HUES64 (cell line): ENCODE measurements at regions not wholly inside any gene's neighbourhood (a gene's known extent, or its start where the extent isn't known, plus 50 kb on each side); places are given as distances from the start of the nearest gene placed in this dataset.
"Not testable (repeated sequence)": the region's sequence is repeated elsewhere in the genome, so short reads cannot be mapped to it uniquely, and the experiment has no call there.

ENCODE experiments used
- H3K27ac ChIP-seq: 2 replicates; pipeline ENCODE4 v1.7.0; 2013; ENCODE audit warnings: low read depth, low read length, inconsistent platforms
- H3K27me3 ChIP-seq: 2 replicates; pipeline ENCODE4 v1.6.1; 2013; ENCODE audit warnings: mild to moderate bottlenecking, low read length; ENCODE audit not compliant: insufficient read depth
- H3K36me3 ChIP-seq: 2 replicates; pipeline ENCODE4 v1.6.1; 2013; ENCODE audit warnings: mild to moderate bottlenecking, low read length; ENCODE audit not compliant: insufficient read depth
- H3K4me1 ChIP-seq: 2 replicates; pipeline ENCODE4 v1.6.1; 2013; ENCODE audit warnings: mild to moderate bottlenecking, low read length, moderate library complexity; ENCODE audit not compliant: insufficient read depth
- H3K4me3 ChIP-seq: 2 replicates; pipeline ENCODE4 v1.5.1; 2013; ENCODE audit warnings: mild to moderate bottlenecking, low read length, moderate library complexity
- H3K9ac ChIP-seq: 2 replicates; pipeline ENCODE4 v1.6.1; 2013; ENCODE audit warnings: mild to moderate bottlenecking, low read depth, low read length
- H3K9me3 ChIP-seq: 2 replicates; pipeline ENCODE4 v1.6.1; 2013; ENCODE audit warnings: low read depth, low read length; ENCODE audit not compliant: insufficient read depth
- WGBS: fragments of 150-250, 120-280 bp; methylation state at CpG from one replicate; pipeline ENCODE4 v1.1.7; 2013; ENCODE audit warnings: missing lambda C conversion rate; 5-methylcytosine and 5-hydroxymethylcytosine counted together

GRCh38 chr12:46571608-46572007 is 199.0 kb upstream of the SLC38A2 start:
- H3K4me1 ChIP-seq, result peaks cover 5% of the 10 kb centered on the region; the same call in 1 of the 2 replicates
- no peaks in the 10 kb centered on the region for H3K36me3 ChIP-seq
- no peak overlapping the region for H3K9ac ChIP-seq
- no peak overlapping the region for H3K27ac ChIP-seq
- no peaks in the 10 kb centered on the region for H3K27me3 ChIP-seq
- WGBS, result 100% methylated on average over 2 of the region's 3 CpGs
- no peak overlapping the region for H3K4me3 ChIP-seq
- peaks cover 20% of the 10 kb centered on the region for H3K9me3 ChIP-seq

- no peak overlapping the region for H3K27ac ChIP-seq
- H3K4me1 ChIP-seq, result peaks cover 3% of the 10 kb centered on the region; the same call in 1 of the 2 replicates
- H3K9ac ChIP-seq, result no peak overlapping the region
- H3K4me3 ChIP-seq, result no peak overlapping the region
- WGBS, result 96% methylated on average over 8 of the region's 9 CpGs
- peaks cover 25% of the 10 kb centered on the region for H3K9me3 ChIP-seq
- H3K27me3 ChIP-seq, result no peaks in the 10 kb centered on the region
- no peaks in the 10 kb centered on the region for H3K36me3 ChIP-seq
Observed at GRCh38 chr12:46569826-46570439, 197.4 kb upstream of the SLC38A2 start.

- Histone ChIP-seq H3K27me3 (no peaks in the 10 kb centered on the region), H3K9me3 (peaks cover 25% of the 10 kb centered on the region), H3K9ac (no peak overlapping the region), H3K36me3 (no peaks in the 10 kb centered on the region), H3K4me3 (no peak overlapping the region), H3K4me1 (peaks cover 4% of the 10 kb centered on the region), H3K27ac (no peak overlapping the region)
Observed at GRCh38 chr12:46567667-46568066, 195.1 kb upstream of the SLC38A2 start.

GRCh38 chr12:46562625-46563225 is 190.2 kb upstream of the SLC38A2 start:
- peaks cover 16% of the 10 kb centered on the region for H3K9me3 ChIP-seq
- WGBS, result 96% methylated on average over 4 of the region's 5 CpGs

GRCh38 chr12:46561769-46562624 is 189.4 kb upstream of the SLC38A2 start:
- 87% methylated on average over 7 of the region's 7 CpGs for WGBS
- H3K36me3 ChIP-seq, H3K9ac ChIP-seq, H3K4me3 ChIP-seq, H3K27ac ChIP-seq, H3K9me3 ChIP-seq, H3K27me3 ChIP-seq: not testable (repeated sequence)
- peaks cover 16% of the 10 kb centered on the region for H3K4me1 ChIP-seq

More at GRCh38 chr12:46562625-46563225, 190.2 kb upstream of the SLC38A2 start:
- Histone ChIP-seq H3K36me3 (no peaks in the 10 kb centered on the region), H3K27me3 (no peaks in the 10 kb centered on the region), H3K4me3 (no peak overlapping the region), H3K9ac (no peak overlapping the region), H3K4me1 (peaks cover 16% of the 10 kb centered on the region), H3K27ac (0 out of 2 replicates have a peak overlapping the region, but pooled peaks have one; percentile 26)

- H3K4me3 ChIP-seq, result no peak overlapping the region
- no peaks in the 10 kb centered on the region; the same call in 1 of the 2 replicates for H3K9me3 ChIP-seq
- no peaks in the 10 kb centered on the region for H3K36me3 ChIP-seq
- H3K27me3 ChIP-seq, result no peaks in the 10 kb centered on the region
- H3K9ac ChIP-seq, result no peak overlapping the region
- WGBS, result 94% methylated on average over 1 of the region's 1 CpG
- H3K27ac ChIP-seq, result no peak overlapping the region
- H3K4me1 ChIP-seq, result peaks cover 22% of the 10 kb centered on the region
Observed at GRCh38 chr12:46560874-46561273, 188.3 kb upstream of the SLC38A2 start.

- no peaks in the 10 kb centered on the region for H3K27me3 ChIP-seq
- peaks cover 25% of the 10 kb centered on the region for H3K4me1 ChIP-seq
- 96% methylated on average over 2 of the region's 2 CpGs for WGBS
- no peaks in the 10 kb centered on the region; the same call in 1 of the 2 replicates for H3K9me3 ChIP-seq
- H3K4me3 ChIP-seq, result no peak overlapping the region
- no peak overlapping the region for H3K27ac ChIP-seq
- no peaks in the 10 kb centered on the region for H3K36me3 ChIP-seq
- no peak overlapping the region for H3K9ac ChIP-seq
Observed at GRCh38 chr12:46560089-46560488, 187.5 kb upstream of the SLC38A2 start.

- Histone ChIP-seq H3K27me3 (no peaks in the 10 kb centered on the region), H3K9ac (no peak overlapping the region), H3K4me1 (peaks cover 25% of the 10 kb centered on the region), H3K36me3 (no peaks in the 10 kb centered on the region), H3K4me3 (no peak overlapping the region), H3K9me3 (no peaks in the 10 kb centered on the region; the same call in 1 of the 2 replicates), H3K27ac (no peak overlapping the region)
- WGBS, result 98% methylated on average over 5 of the region's 5 CpGs
Observed at GRCh38 chr12:46559311-46559710, 186.7 kb upstream of the SLC38A2 start.

- no peak overlapping the region for H3K27ac ChIP-seq
- H3K9ac ChIP-seq, result no peak overlapping the region
- no peaks in the 10 kb centered on the region for H3K9me3 ChIP-seq
- no peak overlapping the region for H3K4me3 ChIP-seq
- WGBS, result 89% methylated on average over 4 of the region's 5 CpGs
- H3K4me1 ChIP-seq, result peaks cover 25% of the 10 kb centered on the region
- no peaks in the 10 kb centered on the region for H3K36me3 ChIP-seq
- H3K27me3 ChIP-seq, result no peaks in the 10 kb centered on the region
Observed at GRCh38 chr12:46558677-46559076, 186.1 kb upstream of the SLC38A2 start.

GRCh38 chr12:46557539-46558373 is 185.2 kb upstream of the SLC38A2 start:
- H3K4me1 ChIP-seq, result peaks cover 30% of the 10 kb centered on the region
- WGBS, result 93% methylated on average over 5 of the region's 5 CpGs
- H3K27me3 ChIP-seq, result no peaks in the 10 kb centered on the region
- H3K9ac ChIP-seq, result no peak overlapping the region
- no peaks in the 10 kb centered on the region for H3K9me3 ChIP-seq
- H3K36me3 ChIP-seq, result no peaks in the 10 kb centered on the region
- H3K4me3 ChIP-seq, result no peak overlapping the region
- H3K27ac ChIP-seq, result no peak overlapping the region
